Lung microvascular endothelial cell (primary cell): ENCODE measurements at regions not wholly inside any gene's neighbourhood (a gene's known extent, or its start where the extent isn't known, plus 50 kb on each side); places are given as distances from the start of the nearest gene placed in this dataset.
"Not testable (repeated sequence)": the region's sequence is repeated elsewhere in the genome, so short reads cannot be mapped to it uniquely, and the experiment has no call there.

Source experiments
- DNase-seq, 2 donors: peaks; one replicate each; pipeline versions ENCODE4 v3.0.0 to v3.0.0-alpha.2; 2010; ENCODE audit warnings: low read depth in 2 of 2

DNA sequence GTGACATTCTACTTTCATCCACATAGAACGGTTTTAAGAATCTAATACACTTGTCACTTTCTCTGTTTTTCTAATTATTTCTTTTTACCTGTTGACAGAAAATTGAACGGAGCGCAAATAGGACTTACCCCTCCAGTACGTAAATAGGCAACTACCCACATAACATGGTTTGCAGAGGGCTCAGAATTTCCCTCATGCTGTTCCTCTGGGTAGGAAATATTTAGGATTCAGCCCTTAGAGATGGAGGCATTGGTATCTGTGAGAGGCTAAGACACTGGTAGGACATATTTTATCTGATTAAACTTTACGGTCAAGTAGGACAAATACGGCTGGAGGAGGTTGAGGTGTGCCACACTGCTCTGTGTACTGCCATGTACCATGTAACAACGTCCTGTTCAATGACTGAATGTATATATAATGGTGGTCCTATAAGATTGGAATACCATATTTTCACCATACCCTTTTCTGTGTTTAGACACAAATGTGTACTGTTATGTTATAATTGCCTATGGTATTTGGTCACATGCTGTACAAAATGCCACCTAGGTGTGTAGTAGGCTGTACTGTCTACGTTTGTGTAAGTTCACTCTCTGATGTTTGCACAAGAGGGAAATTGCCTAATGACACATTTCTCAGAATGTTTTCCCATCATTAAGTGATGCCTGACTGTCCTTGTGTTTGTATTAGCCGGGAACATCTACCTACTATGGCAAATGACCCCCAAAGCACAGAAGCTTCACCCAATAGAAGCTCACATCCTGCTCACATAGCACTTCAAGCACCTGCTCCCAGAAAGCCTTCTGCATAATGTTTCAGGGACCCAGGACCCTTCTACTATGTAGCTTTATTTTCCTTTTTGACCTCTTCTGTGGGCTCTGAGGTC, 429.4 kb upstream of the AKR1E2 start:
- DNase-seq, result no peak

GRCh38 chr10:4395731-4396130, 430.3 kb upstream of the AKR1E2 start:
- no peak for DNase-seq

DNA sequence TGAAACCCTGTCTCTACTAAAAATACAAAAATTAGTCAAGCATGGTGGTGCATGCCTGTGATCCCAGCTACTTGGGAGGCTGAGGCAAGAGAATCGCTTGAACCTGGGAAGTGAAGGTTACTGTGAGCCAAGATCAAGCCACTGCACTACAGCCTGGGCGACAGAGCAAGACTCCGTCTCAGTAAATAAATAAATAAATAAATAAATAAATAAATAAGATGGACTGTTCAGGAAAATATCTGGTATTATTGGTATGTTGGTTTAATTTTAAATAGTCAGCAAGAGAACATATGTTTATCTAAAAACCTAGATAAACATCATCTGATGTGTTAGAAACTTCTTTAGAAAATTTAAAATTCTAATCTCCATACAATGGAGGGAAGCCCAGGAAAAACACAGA, 431.6 kb upstream of the AKR1E2 start:
- DNase-seq, result not testable (repeated sequence)

- peak; percentile 49 to 66 for DNase-seq
These were observed 434.3 kb upstream of the AKR1E2 start for GRCh38 chr10:4391683-4392082.

GRCh38 chr10:4390219-4390618, 435.8 kb upstream of the AKR1E2 start:
- DNase-seq, result no peak

DNA sequence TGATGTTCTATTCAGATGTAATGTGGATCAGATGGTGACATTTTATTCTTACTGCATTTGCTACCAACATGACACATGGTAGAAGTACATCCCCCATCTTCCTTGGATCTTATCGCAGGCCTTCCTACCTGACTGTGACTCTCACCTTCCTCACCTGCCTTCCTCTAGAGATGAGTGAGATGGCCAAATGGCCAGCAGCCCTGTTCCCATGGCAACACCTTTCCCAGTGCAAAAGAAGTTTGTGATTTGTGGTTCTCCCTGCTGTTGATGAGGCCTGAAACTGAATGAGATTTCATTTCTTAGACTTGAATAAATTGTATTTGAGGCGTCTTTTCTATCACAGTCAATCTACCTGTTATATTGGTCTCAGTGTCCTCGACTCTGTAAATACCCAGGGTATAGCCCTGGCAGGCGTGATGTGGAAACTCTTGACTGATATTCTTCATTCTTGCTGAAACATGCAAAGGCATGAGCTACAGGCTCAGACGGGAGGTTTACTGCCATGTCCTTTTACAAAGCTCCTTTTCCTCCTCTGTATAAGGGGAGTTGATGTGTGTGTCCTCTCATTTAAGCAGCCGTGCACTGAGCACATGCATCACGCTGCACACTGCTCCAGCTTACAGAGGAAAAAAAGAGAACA, 440.7 kb upstream of the AKR1E2 start:
- no peak for DNase-seq

DNA sequence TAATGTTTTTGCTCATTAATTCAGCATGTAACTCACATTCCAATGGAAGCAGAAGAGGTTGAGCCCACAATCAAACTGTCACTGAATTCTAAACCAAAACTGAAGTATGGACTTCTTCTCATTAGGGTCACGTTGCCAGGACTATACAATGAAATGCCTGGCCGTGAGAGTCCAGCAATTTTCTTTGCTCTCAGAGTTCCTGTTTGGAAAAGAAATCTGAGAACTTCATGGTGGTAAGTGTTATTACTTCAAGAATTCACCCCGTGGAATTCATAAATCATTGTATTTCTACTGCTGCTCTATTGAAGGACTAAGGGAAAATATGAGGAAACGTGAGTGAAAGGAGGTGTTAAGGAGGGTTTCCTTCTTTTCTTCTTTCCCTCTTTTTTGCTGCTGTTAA, 441.8 kb upstream of the AKR1E2 start:
- DNase-seq, result peak in 1 of 2 donors; percentile 56

DNA sequence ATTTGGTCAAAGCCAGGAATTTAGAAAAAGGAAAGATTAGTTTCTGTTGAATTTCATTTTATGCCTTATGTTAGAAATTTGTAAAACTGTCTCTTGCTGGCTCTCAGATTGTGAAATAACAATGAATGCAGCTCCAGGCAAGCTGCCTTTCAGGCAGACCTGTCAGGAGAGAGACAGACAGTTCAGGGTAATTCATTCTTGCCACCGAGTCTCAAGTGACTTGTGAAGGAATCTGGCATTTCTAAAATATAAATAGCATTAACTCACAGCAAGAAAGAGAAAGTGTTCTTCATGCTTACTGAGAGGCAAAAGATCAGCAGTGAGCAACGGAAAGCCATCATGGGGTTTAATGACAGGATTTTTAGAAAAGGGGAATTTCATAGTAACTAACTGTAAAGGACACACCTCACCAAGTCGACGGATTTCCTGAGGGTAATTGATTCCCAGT, 442.3 kb upstream of the AKR1E2 start:
- peak in 1 of 2 donors; percentile 25 for DNase-seq

DNA sequence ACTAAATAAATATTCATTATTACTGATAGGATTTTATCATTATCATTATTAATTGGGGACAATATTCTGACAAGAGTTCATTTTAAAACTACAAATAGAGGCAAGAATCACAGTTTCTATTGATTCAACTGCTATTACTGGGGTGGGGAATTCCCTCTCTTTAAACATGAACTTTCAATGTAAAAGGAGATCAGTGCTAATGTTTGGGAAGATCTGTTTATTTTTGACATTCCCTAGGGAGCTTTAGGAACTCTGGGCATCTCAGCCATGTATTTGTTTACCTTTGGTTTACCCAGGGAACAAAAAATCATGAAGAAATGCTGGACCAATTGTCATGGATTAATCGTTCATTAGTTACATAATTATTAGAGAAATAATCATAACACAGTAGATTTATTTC, 443.2 kb upstream of the AKR1E2 start:
- DNase-seq, result no peak

GRCh38 chr10:4373612-4374011, 452.4 kb upstream of the AKR1E2 start:
- DNase-seq, result no peak

- DNase-seq, result no peak
These were observed 452.9 kb upstream of the AKR1E2 start for GRCh38 chr10:4373098-4373497.

DNA sequence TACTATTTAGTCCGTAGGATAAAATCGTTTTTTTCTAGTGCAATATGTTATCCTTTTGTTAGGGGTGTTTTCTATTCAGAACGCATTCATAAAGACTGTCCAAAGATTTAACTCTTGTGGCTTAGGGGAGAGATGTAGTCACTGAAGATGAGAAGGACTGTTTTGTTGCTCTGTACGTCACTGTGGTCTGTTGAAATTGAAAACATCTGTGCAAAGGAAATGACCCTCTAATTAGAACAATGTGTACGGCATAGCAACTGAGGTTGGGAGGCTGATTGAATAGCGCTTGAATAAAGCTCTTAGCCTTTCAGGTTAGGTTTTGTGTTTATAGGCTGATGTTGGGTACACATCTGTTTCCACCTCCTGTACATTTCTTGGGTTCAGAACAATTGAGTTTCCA, 453.4 kb upstream of the AKR1E2 start:
- peak; percentile 98 to 99 for DNase-seq

- DNase-seq, result peak; percentile 47 to 51
These were observed 454.2 kb upstream of the AKR1E2 start for GRCh38 chr10:4371691-4372295.

GRCh38 chr10:4370376-4370775, 455.6 kb upstream of the AKR1E2 start:
- DNase-seq, result no peak

- no peak for DNase-seq
These were observed 464.4 kb upstream of the AKR1E2 start for GRCh38 chr10:4361581-4361980.

DNA sequence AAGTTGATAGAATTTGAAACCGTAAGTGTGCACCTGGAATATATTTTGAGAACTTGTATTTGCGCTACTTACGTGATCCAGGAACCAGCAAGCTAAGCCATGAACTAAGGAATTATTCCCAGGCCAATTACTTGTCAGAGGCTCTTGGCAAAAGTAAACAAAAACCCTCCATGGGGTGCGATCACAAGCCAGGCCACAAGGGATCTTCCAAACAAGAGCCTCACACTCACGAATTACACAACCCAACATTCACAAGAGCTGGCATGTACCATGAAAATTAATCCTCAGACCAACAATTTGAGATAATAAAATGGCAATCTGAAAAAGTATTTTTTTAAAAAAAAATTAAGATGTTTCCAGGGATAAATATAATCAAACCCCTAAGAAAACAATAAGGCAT, 467.0 kb upstream of the AKR1E2 start:
- no peak for DNase-seq

- DNase-seq, result no peak
These were observed 468.1 kb upstream of the AKR1E2 start for GRCh38 chr10:4357911-4358310.

DNA sequence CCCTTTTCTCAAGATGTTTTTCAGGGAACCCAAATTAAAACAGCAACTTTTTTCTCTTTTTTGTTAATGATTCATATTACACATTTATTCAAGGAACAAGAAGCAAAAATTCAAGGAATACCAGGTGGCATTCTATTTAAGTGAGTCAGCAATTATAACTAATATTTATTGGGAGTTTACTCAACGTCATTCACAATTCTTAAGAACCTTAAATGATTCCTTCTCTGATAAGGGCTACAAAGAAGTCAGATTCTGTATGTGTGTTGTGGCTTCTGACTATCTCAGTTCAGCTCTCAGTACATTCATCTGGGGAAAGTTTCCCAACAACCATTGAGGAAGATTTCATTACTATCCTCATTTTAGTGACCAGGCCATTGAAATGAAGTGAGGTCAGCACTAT, 470.7 kb upstream of the AKR1E2 start:
- DNase-seq, result no peak

DNA sequence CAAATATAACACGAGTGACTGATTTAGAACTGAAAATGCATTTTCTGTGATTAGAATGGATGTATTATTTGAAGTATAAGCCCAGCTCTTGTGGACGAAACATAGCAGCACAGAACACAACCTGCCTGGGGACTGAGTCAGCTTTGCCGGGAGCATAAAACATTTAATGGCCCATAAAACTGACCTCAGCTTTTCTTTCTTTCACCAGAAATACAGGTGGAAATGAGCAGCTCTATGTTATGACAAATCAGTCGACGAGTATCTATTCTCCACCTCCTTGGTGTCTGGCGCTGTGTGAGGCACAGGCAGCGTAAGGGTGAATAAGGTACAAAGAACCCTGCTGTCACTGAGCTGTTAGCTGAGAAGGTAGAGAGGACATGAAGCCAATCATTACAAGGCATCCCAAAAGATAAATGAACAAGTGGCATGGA, 471.6 kb upstream of the AKR1E2 start:
- DNase-seq, result peak in 1 of 2 donors; percentile 87

DNA sequence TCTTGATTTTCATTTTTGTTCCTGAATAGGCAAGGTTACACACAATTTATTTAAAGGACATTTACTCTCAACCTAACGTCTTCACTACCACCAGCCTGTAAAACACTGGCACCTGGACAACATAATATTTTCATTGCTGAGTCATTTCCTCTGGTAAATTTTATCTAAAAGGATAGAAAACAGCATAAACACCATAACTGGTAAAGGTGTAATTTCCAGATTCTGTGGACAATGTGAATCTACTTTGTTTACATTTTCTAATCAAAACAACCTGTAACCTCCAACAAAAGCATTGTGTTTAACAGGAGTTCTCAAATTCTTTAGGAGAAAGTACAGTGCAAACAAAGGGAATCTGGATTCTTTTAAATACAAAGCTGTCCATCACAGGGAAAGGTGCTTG, 472.0 kb upstream of the AKR1E2 start:
- peak; percentile 91 to 95 for DNase-seq

DNA sequence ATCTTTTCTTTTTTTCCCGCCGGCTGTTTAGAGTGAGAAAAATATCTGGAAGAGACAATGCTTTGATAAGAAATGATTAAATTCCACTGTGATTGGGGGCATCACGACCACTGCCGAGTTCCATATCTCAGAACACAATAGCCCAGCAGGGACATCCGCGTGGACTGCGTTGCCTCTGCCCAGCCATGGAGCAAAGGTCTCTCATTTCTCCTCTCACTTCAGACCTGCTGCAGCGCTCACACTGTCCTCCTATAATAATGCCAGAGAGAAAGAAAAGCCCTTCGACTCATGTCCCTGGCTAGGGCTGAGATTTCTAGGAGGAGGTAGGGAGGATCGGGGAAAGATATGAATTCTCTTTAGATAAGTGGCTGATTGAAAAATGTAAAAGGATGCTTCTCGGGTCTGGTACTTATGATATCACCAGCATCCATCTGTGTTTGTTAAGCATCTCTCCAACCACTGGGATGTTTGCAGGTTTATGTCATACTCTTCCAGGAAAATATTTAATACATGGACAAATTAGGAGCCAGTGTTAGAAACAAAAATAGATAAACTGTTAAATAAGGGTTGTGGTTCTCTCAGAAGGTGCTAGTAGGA, 472.9 kb upstream of the AKR1E2 start:
- DNase-seq, result peak; percentile 29 to 68

GRCh38 chr10:4352414-4352961, 473.5 kb upstream of the AKR1E2 start:
- DNase-seq, result peak; percentile 28 to 73
